ENCODE measurements at regions not wholly inside any gene's neighbourhood (a gene's known extent, or its start where the extent isn't known, plus 50 kb on each side); places are given as distances from the start of the nearest gene placed in this dataset.

DNA sequence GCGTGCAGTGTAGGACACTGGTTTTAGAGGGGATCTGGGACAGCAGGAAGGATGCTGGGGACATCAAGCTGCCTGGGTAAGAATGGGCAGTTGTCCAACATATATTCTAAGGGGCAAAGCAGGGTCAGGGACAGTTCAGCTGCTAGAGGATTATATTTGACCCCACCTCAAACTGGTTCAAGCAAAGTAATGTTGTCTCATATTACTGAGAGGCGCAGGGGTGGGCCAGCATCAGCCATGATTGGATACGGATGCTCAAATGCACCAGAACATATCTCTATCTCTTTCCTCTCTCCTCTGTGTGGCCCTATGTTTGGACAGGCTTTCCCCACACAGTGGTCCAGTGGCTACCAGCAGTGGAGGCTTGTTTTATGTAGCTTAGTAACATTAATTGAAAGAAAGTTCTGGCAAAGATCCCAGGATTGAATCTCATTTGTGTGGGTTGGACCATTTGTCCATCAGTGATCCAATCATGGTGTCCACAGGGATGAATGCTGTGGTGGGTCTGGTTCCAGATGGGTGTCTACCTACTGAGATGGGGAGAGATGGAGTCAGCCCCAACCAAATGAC lies 49.8 kb upstream of the RGMA start:
- Histone ChIP-seq H3K9ac (ENCODE audit: control insufficient read depth, insufficient read depth, low read length) (no peak overlapping the region), H3K4me2 (ENCODE audit: control insufficient read depth, insufficient read depth) (no peak overlapping the region), H3K4me3 (no peak overlapping the region), H3K4me1 (ENCODE audit: control insufficient read depth, insufficient read depth, low read length) (no peaks in the 10 kb centered on the region), H2AFZ (ENCODE audit: control insufficient read depth, low read depth, low read length) (no peak overlapping the region), H3K27ac (ENCODE audit: control insufficient read depth, insufficient read depth) (no peak overlapping the region), H3K9me3 (replicated peaks; ENCODE audit: control insufficient read depth, insufficient read depth, low read length) (no peaks in the 10 kb centered on the region), H4K20me1 (ENCODE audit: control insufficient read depth, insufficient read depth) (no peaks in the 10 kb centered on the region), H3K36me3 (ENCODE audit: control insufficient read depth in 2 of 2, insufficient read depth in 2 of 2, low read length in 1 of 2) (no peaks in the 10 kb centered on the region), H3K79me2 (ENCODE audit: control insufficient read depth, insufficient read depth, low read length) (no peaks in the 10 kb centered on the region), H3K27me3 (replicated peaks in 1 of 2; ENCODE audit: control insufficient read depth in 2 of 2, insufficient read depth in 2 of 2, low read length in 1 of 2) (no peaks in the 10 kb centered on the region; a peak in 2 of 4 replicates)
- BruUV-seq (replicated peaks) = no TSS peak
- intact Hi-C loops (cut with micrococcal nuclease; ENCODE audit: unreplicated experiment) (no loop called here), in situ Hi-C loops (cut with MboI) (no loop called here)
- ChIA-PET CTCF (no interaction called here), RAD21 (ENCODE audit: unreplicated experiment) (no interaction called here), SMC1A (ENCODE audit: uncharacterized antibody, unreplicated experiment) (interaction anchor here (0.5 kb wide), 1 partner anchor 178 kb away, joined by 3 read pairs; no protein-coding TSS in a partner anchor), POLR2A (no interaction called here)
- ATAC-seq (no peak), DNase-seq (ENCODE audit: low read depth, low spot score) (no peak), FAIRE-seq (no peak)
- WGBS (ENCODE audit: insufficient coverage, insufficient replicate concordance, low lambda C conversion rate, missing lambda C conversion rate) = 27% methylated on average over 3 of the region's 3 CpGs
- TF ChIP-seq TBL1XR1 (IDR thresholded peaks at IDR 0.05; ENCODE audit: low read depth, low read length) (no peak), EP300 (IDR thresholded peaks at IDR 0.05; ENCODE audit: borderline replicate concordance in 1 of 2, control insufficient read depth in 1 of 2, low read depth in 2 of 2, low read length in 2 of 2) (no peak), CBX3 (IDR thresholded peaks at IDR 0.05; ENCODE audit: borderline replicate concordance, low read depth) (no peak), MYC (IDR thresholded peaks at IDR 0.05; ENCODE audit: insufficient read depth, insufficient read length, insufficient replicate concordance, low read length, severe bottlenecking) (no peak), RELA (IDR thresholded peaks at IDR 0.05; ENCODE audit: borderline replicate concordance, partially characterized antibody) (no peak), YBX1 (IDR thresholded peaks at IDR 0.05) (no peak), RAD51 (IDR thresholded peaks at IDR 0.05) (no peak), NFIC (IDR thresholded peaks at IDR 0.05; ENCODE audit: low read depth, low read length) (no peak), RBBP5 (conservative IDR thresholded peaks at IDR 0.05) (no peak), ASH2L (IDR thresholded peaks at IDR 0.05; ENCODE audit: borderline replicate concordance, low read depth) (no peak), NR2C1 (IDR thresholded peaks at IDR 0.05) (no peak), TARDBP (IDR thresholded peaks at IDR 0.05; ENCODE audit: borderline replicate concordance) (no peak), SUZ12 (IDR thresholded peaks at IDR 0.05; ENCODE audit: unreplicated experiment) (no peak), NBN (IDR thresholded peaks at IDR 0.05) (no peak), BCL11A (IDR thresholded peaks at IDR 0.05; ENCODE audit: low read depth, low read length) (no peak)
- TF ChIP-seq, protein P1, sequence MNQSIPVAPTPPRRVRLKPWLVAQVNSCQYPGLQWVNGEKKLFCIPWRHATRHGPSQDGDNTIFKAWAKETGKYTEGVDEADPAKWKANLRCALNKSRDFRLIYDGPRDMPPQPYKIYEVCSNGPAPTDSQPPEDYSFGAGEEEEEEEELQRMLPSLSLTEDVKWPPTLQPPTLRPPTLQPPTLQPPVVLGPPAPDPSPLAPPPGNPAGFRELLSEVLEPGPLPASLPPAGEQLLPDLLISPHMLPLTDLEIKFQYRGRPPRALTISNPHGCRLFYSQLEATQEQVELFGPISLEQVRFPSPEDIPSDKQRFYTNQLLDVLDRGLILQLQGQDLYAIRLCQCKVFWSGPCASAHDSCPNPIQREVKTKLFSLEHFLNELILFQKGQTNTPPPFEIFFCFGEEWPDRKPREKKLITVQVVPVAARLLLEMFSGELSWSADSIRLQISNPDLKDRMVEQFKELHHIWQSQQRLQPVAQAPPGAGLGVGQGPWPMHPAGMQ (IDR thresholded peaks at IDR 0.05; ENCODE audit: borderline replicate concordance) = no peak
- TF ChIP-seq, protein P2, sequence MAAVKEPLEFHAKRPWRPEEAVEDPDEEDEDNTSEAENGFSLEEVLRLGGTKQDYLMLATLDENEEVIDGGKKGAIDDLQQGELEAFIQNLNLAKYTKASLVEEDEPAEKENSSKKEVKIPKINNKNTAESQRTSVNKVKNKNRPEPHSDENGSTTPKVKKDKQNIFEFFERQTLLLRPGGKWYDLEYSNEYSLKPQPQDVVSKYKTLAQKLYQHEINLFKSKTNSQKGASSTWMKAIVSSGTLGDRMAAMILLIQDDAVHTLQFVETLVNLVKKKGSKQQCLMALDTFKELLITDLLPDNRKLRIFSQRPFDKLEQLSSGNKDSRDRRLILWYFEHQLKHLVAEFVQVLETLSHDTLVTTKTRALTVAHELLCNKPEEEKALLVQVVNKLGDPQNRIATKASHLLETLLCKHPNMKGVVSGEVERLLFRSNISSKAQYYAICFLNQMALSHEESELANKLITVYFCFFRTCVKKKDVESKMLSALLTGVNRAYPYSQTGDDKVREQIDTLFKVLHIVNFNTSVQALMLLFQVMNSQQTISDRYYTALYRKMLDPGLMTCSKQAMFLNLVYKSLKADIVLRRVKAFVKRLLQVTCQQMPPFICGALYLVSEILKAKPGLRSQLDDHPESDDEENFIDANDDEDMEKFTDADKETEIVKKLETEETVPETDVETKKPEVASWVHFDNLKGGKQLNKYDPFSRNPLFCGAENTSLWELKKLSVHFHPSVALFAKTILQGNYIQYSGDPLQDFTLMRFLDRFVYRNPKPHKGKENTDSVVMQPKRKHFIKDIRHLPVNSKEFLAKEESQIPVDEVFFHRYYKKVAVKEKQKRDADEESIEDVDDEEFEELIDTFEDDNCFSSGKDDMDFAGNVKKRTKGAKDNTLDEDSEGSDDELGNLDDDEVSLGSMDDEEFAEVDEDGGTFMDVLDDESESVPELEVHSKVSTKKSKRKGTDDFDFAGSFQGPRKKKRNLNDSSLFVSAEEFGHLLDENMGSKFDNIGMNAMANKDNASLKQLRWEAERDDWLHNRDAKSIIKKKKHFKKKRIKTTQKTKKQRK (IDR thresholded peaks at IDR 0.05; ENCODE audit: low read depth, low read length) = no peak
- TF ChIP-seq, protein P3, sequence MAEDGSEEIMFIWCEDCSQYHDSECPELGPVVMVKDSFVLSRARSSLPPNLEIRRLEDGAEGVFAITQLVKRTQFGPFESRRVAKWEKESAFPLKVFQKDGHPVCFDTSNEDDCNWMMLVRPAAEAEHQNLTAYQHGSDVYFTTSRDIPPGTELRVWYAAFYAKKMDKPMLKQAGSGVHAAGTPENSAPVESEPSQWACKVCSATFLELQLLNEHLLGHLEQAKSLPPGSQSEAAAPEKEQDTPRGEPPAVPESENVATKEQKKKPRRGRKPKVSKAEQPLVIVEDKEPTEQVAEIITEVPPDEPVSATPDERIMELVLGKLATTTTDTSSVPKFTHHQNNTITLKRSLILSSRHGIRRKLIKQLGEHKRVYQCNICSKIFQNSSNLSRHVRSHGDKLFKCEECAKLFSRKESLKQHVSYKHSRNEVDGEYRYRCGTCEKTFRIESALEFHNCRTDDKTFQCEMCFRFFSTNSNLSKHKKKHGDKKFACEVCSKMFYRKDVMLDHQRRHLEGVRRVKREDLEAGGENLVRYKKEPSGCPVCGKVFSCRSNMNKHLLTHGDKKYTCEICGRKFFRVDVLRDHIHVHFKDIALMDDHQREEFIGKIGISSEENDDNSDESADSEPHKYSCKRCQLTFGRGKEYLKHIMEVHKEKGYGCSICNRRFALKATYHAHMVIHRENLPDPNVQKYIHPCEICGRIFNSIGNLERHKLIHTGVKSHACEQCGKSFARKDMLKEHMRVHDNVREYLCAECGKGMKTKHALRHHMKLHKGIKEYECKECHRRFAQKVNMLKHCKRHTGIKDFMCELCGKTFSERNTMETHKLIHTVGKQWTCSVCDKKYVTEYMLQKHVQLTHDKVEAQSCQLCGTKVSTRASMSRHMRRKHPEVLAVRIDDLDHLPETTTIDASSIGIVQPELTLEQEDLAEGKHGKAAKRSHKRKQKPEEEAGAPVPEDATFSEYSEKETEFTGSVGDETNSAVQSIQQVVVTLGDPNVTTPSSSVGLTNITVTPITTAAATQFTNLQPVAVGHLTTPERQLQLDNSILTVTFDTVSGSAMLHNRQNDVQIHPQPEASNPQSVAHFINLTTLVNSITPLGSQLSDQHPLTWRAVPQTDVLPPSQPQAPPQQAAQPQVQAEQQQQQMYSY (CRISPR knock-in tag; IDR thresholded peaks at IDR 0.05) = no peak

Measured in GM12878 (cell line).